GM23338 (cell line): ENCODE measurements at regions not wholly inside any gene's neighbourhood (a gene's known extent, or its start where the extent isn't known, plus 50 kb on each side); places are given as distances from the start of the nearest gene placed in this dataset.
"Not testable (repeated sequence)": the region's sequence is repeated elsewhere in the genome, so short reads cannot be mapped to it uniquely, and the experiment has no call there.

Source experiments
- ATAC-seq: fragments of 200-7000 bp; cut with Tn5 transposase; 3 replicates; pipeline ENCODE4 v1.9.1; 2020
- DNase-seq: peaks from one replicate; pipeline ENCODE4 v3.0.0-alpha.2; 2015; ENCODE audit warnings: low spot score
- H2AFZ ChIP-seq: fragments of 200-600 bp; sonication (generic); 2 replicates; pipeline ENCODE4 v1.8.0; 2016; ENCODE audit warnings: antibody characterized with exemption, mild to moderate bottlenecking, moderate library complexity
- H3F3A ChIP-seq: fragments of 200-600 bp; sonication (generic); replicated peaks from 2 replicates; pipeline ENCODE4 v1.8.0; 2017; ENCODE audit warnings: antibody characterized with exemption, mixed run types, low read depth
- H3K27ac ChIP-seq: fragments of 200-600 bp; sonication (generic); 2 replicates; pipeline ENCODE4 v1.6.1; 2016; ENCODE audit warnings: low read depth
- H3K27me3 ChIP-seq: fragments of 200-600 bp; sonication (generic); 2 replicates; pipeline ENCODE4 v1.8.0; 2016; ENCODE audit warnings: mild to moderate bottlenecking, mixed run types, moderate library complexity; ENCODE audit not compliant: insufficient read depth
- H3K36me3 ChIP-seq: fragments of 200-600 bp; sonication (generic); 2 replicates; pipeline ENCODE4 v1.8.0; 2016; ENCODE audit warnings: mild to moderate bottlenecking; ENCODE audit not compliant: insufficient read depth
- H3K4me1 ChIP-seq: fragments of 200-600 bp; sonication (generic); 2 replicates; pipeline ENCODE4 v1.8.0; 2016; ENCODE audit warnings: mild to moderate bottlenecking, moderate library complexity; ENCODE audit not compliant: insufficient read depth
- H3K4me2 ChIP-seq: fragments of 200-600 bp; sonication (generic); 2 replicates; pipeline ENCODE4 v1.7.1; 2017; ENCODE audit warnings: mixed run types
- H3K4me3 ChIP-seq: fragments of 200-600 bp; sonication (generic); 2 replicates; pipeline ENCODE4 v1.6.1; 2016; ENCODE audit warnings: mixed run types
- H3K79me2 ChIP-seq: fragments of 200-600 bp; sonication (generic); replicated peaks from 2 replicates; pipeline ENCODE4 v1.8.0; 2017; ENCODE audit warnings: mild to moderate bottlenecking; ENCODE audit not compliant: insufficient read depth
- H3K9me2 ChIP-seq: fragments of 200-600 bp; sonication (generic); 2 replicates; pipeline ENCODE4 v1.8.0; 2017; ENCODE audit not compliant: insufficient read depth
- H4K20me1 ChIP-seq: fragments of 200-600 bp; sonication (generic); replicated peaks from 2 replicates; pipeline ENCODE4 v1.8.0; 2017; ENCODE audit warnings: mild to moderate bottlenecking; ENCODE audit not compliant: insufficient read depth
- H3K27ac Mint-ChIP-seq: 2 replicates; pipeline ENCODE4 v1.8.0; 2020; ENCODE audit warnings: inconsistent platforms, mild to moderate bottlenecking, moderate library complexity, mixed read lengths
- H3K27me3 Mint-ChIP-seq: 3 replicates; pipeline ENCODE4 v1.8.0; 2022; ENCODE audit warnings: low read depth, mild to moderate bottlenecking, moderate library complexity, mixed read lengths, inconsistent platforms; ENCODE audit not compliant: insufficient read depth, poor library complexity
- H3K36me3 Mint-ChIP-seq: 3 replicates; pipeline ENCODE4 v1.8.0; 2021; ENCODE audit warnings: low read depth, mild to moderate bottlenecking, inconsistent platforms, moderate library complexity, mixed read lengths
- H3K4me1 Mint-ChIP-seq: 3 replicates; pipeline ENCODE4 v1.8.0; 2020; ENCODE audit warnings: mild to moderate bottlenecking, inconsistent platforms, mixed read lengths
- H3K4me3 Mint-ChIP-seq: 3 replicates; pipeline ENCODE4 v1.8.0; 2021; ENCODE audit warnings: moderate library complexity, mild to moderate bottlenecking, inconsistent platforms, mixed read lengths
- H3K9me3 Mint-ChIP-seq: 3 replicates; pipeline ENCODE4 v1.8.0; 2020; ENCODE audit warnings: moderate library complexity, mild to moderate bottlenecking, inconsistent platforms, mixed read lengths
- CREB1 ChIP-seq: fragments of 250-450 bp; sonication (Bioruptor Pico); IDR thresholded peaks from 2 replicates; pipeline ENCODE4 v1.5.0; 2020; ENCODE audit warnings: low read depth, mild to moderate bottlenecking, moderate library complexity
- CTCF ChIP-seq, 2 experiments: fragments of 200-600 bp in 1 of 2; sonication (generic) in 1 of 2; conservative IDR thresholded peaks; 2 replicates each; pipeline versions ENCODE4 v1.5.1 to v1.6.1; 2016 to 2017; ENCODE audit warnings: antibody characterized with exemption in 2 of 2, low read depth in 2 of 2, mild to moderate bottlenecking in 2 of 2, moderate library complexity in 1 of 2
- EZH2 ChIP-seq: fragments of 200-600 bp; sonication (generic); IDR thresholded peaks from one replicate; pipeline ENCODE4 v1.8.0; 2017; ENCODE audit warnings: antibody characterized with exemption, mild to moderate bottlenecking, low read depth; ENCODE audit not compliant: unreplicated experiment
- EZH2phosphoT487 ChIP-seq: fragments of 200-600 bp; sonication (generic); IDR thresholded peaks from one replicate; pipeline ENCODE4 v1.8.1; 2018; ENCODE audit warnings: antibody characterized with exemption; ENCODE audit not compliant: unreplicated experiment
- NANOG ChIP-seq: IDR thresholded peaks from 2 replicates; pipeline ENCODE4 v1.6.1; 2016; ENCODE audit warnings: antibody characterized with exemption, borderline replicate concordance
- POLR2AphosphoS5 ChIP-seq: IDR thresholded peaks from 2 replicates; pipeline ENCODE4 v1.6.1; 2016; ENCODE audit warnings: antibody characterized with exemption, low read depth
- ZNF114 ChIP-seq: fragments of 250-450 bp; sonication (Bioruptor Pico); IDR thresholded peaks from 2 replicates; pipeline ENCODE4 v1.5.0; 2020; ENCODE audit warnings: mild to moderate bottlenecking, moderate library complexity
- ZNF331 ChIP-seq: fragments of 250-450 bp; sonication (Bioruptor Pico); IDR thresholded peaks from 2 replicates; pipeline ENCODE4 v1.5.0; 2020; ENCODE audit warnings: low read depth, mild to moderate bottlenecking, moderate library complexity
- ZNF462 ChIP-seq: fragments of 250-450 bp; sonication (Bioruptor Pico); IDR thresholded peaks from 2 replicates; pipeline ENCODE4 v1.5.0; 2020; ENCODE audit warnings: mild to moderate bottlenecking, moderate library complexity
- TF ChIP-seq, protein P1 (sequence below): IDR thresholded peaks from 2 replicates; pipeline ENCODE4 v1.6.1; 2016; ENCODE audit warnings: antibody characterized with exemption

DNA sequence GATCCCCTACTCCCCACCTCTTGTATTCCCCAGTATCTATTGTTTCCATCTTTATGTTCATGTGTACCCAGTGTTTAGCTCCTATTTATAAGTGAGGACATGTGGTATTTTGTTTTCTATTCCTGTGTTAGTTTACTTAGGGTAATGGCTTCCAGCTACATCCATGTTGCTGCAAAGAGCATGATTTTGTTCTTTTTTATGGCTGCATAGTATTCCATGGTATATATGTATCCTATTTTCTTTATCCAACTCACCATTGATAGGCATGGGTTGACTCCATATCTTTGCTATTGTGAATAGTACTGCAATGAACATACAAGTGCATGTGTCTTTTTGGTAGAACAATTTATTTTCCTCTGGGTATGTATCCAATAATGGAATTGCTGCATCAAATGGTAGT is 154.6 kb upstream of the POGK start:
- not testable (repeated sequence) for H3K27ac ChIP-seq, H2AFZ ChIP-seq, H4K20me1 ChIP-seq, H3K4me1 Mint-ChIP-seq, H3K36me3 Mint-ChIP-seq, H3K9me2 ChIP-seq, H3K4me3 ChIP-seq, H3K27me3 ChIP-seq, H3K27ac Mint-ChIP-seq, H3K27me3 Mint-ChIP-seq, H3K4me2 ChIP-seq, DNase-seq, H3K4me3 Mint-ChIP-seq, ATAC-seq, H3F3A ChIP-seq, H3K4me1 ChIP-seq, H3K36me3 ChIP-seq, H3K79me2 ChIP-seq
- H3K9me3 Mint-ChIP-seq = peaks cover 21% of the 10 kb centered on the region

DNA sequence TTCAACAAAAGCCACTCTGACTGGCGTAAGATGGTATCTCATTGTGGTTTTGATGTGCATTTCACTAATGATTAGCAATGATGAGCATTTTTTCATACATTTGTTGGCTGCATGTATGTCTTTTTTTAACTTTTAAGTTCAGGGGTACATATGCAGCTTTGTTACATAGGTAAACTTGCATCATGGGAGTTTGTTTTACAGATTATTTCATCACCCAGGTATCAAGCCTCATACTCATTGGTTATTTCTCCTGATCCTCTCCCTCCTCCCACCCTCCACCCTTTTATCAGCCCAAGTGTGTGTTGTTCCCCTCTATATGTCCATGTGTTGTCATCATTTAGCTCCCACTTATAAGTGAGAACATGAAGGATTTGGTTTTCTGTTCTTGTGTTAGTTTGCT is 154.1 kb upstream of the POGK start:
- TF ChIP-seq ZNF331 (CRISPR knock-in tag) (no peak), EZH2 (no peak), ZNF462 (CRISPR knock-in tag) (no peak), EZH2phosphoT487 (no peak), CREB1 (CRISPR knock-in tag) (no peak), ZNF114 (CRISPR knock-in tag) (no peak), CTCF (conservative IDR thresholded peaks at IDR 0.05; ENCODE audit: low read depth in 2 of 2) (no peak), NANOG (no peak), POLR2AphosphoS5 (no peak)
- TF ChIP-seq, protein P1, sequence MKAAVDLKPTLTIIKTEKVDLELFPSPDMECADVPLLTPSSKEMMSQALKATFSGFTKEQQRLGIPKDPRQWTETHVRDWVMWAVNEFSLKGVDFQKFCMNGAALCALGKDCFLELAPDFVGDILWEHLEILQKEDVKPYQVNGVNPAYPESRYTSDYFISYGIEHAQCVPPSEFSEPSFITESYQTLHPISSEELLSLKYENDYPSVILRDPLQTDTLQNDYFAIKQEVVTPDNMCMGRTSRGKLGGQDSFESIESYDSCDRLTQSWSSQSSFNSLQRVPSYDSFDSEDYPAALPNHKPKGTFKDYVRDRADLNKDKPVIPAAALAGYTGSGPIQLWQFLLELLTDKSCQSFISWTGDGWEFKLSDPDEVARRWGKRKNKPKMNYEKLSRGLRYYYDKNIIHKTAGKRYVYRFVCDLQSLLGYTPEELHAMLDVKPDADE = no peak
- H3K4me1 Mint-ChIP-seq = no peaks in the 10 kb centered on the region
- no peak overlapping the region for H3K4me3 Mint-ChIP-seq
- no peak overlapping the region for H3K4me3 ChIP-seq
- H3K9me3 Mint-ChIP-seq = peaks cover 21% of the 10 kb centered on the region
- H3K36me3 ChIP-seq = no peaks in the 10 kb centered on the region
- no peaks in the 10 kb centered on the region for H4K20me1 ChIP-seq
- DNase-seq (no peak), ATAC-seq (no peak)
- H3K27me3 Mint-ChIP-seq = no peaks in the 10 kb centered on the region
- no peaks in the 10 kb centered on the region for H3K4me1 ChIP-seq
- peaks cover 4% of the 10 kb centered on the region; the same call in 1 of the 2 replicates for H3K9me2 ChIP-seq
- no peak overlapping the region for H3K27ac Mint-ChIP-seq
- H3K27me3 ChIP-seq = no peaks in the 10 kb centered on the region
- H3F3A ChIP-seq = no peaks in the 10 kb centered on the region
- H3K4me2 ChIP-seq = no peak overlapping the region
- H3K27ac ChIP-seq = no peak overlapping the region
- 0 out of 3 replicates have a peak, but pooled peaks cover 5% of the 10 kb centered on the region for H3K36me3 Mint-ChIP-seq
- H2AFZ ChIP-seq = no peak overlapping the region
- no peaks in the 10 kb centered on the region for H3K79me2 ChIP-seq

DNA sequence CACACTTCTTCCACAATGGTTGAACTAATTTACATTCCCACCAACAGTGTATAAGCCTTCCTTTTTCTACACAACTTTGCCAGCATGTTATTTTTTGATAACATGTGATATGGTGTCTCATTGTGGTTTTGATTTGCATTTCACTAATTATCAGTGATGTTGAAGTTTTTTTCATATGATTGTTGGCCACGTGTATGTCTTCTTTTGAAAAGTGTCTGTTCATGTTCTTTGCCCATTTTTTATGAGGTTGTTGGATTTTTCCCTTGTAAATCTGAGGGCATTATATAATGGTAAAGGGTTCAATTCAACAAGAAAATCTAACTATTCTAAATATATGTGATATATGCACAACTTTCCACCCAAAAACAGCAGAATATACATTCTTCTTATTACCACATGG is 153.4 kb upstream of the POGK start:
- not testable (repeated sequence) for ATAC-seq, H3F3A ChIP-seq, H3K4me3 Mint-ChIP-seq, H3K4me1 Mint-ChIP-seq, H3K4me2 ChIP-seq, H3K36me3 Mint-ChIP-seq, H4K20me1 ChIP-seq, H3K27me3 Mint-ChIP-seq, H3K9me2 ChIP-seq, H3K79me2 ChIP-seq, DNase-seq, H3K27me3 ChIP-seq, H3K27ac Mint-ChIP-seq, H3K4me1 ChIP-seq, H3K27ac ChIP-seq, H2AFZ ChIP-seq, H3K36me3 ChIP-seq, H3K4me3 ChIP-seq
- H3K9me3 Mint-ChIP-seq = peaks cover 21% of the 10 kb centered on the region
